ENCODE measurements at regions not wholly inside any gene's neighbourhood (a gene's known extent, or its start where the extent isn't known, plus 50 kb on each side); places are given as distances from the start of the nearest gene placed in this dataset.

DNA sequence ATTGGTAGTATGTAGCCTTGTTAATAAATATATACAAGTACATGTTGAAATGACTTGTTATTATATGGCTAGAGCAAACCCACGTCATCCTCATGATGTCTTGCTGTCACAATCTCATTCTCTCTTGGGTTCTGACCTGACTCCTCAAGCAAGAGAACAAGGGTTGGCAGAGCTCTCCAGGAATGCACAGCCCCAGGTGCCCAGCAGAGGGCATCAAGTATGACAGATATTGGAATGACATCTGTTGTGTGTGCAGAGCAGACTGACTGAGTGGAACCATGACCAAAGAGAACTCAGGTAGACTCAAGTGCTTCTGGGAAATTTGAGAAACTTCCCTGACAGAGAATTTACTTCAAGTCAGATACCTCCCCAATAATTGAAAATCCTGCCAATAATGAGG, 90.6 kb downstream of the PAX1 start:
- Histone ChIP-seq H3K27me3 (no peaks in the 10 kb centered on the region), H3K9me3 (no peaks in the 10 kb centered on the region)

DNA sequence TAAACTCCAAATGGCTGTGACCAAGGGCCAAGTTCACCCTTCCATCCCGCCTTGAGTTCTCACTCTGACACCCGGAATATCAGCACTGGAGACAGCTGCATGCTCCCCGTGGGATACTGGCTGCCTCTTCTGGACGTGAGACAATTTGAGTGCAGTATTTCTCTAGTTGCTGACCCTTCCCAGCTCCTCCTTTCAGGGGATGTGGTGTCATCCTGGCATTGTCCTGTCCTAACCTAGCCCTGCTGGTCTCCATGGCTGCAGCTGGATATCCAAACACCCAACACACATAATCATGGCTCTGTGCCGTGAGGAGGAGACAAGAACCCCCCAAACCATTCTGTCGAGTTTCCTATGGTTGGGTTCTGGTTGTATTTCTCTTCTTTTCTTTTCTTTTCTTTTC, 82.6 kb downstream of the PAX1 start:
- Histone ChIP-seq H3K9me3 (peaks cover 0 to 3% (median 0%) of the 10 kb centered on the region in 3 donors), H3K27me3 (peaks cover 11% of the 10 kb centered on the region), H3K4me3 (no peak overlapping the region), H3K27ac (no peak overlapping the region), H3K36me3 (no peaks in the 10 kb centered on the region), H3K4me1 (no peaks in the 10 kb centered on the region)
- WGBS, 2 donors (ENCODE audit: low coverage in 1 of 2): 55 to 67% methylated on average over 3 of the region's 6 CpGs
- TF ChIP-seq, protein P1, sequence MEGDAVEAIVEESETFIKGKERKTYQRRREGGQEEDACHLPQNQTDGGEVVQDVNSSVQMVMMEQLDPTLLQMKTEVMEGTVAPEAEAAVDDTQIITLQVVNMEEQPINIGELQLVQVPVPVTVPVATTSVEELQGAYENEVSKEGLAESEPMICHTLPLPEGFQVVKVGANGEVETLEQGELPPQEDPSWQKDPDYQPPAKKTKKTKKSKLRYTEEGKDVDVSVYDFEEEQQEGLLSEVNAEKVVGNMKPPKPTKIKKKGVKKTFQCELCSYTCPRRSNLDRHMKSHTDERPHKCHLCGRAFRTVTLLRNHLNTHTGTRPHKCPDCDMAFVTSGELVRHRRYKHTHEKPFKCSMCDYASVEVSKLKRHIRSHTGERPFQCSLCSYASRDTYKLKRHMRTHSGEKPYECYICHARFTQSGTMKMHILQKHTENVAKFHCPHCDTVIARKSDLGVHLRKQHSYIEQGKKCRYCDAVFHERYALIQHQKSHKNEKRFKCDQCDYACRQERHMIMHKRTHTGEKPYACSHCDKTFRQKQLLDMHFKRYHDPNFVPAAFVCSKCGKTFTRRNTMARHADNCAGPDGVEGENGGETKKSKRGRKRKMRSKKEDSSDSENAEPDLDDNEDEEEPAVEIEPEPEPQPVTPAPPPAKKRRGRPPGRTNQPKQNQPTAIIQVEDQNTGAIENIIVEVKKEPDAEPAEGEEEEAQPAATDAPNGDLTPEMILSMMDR (IDR thresholded peaks at IDR 0.05): no peak
- TF ChIP-seq EP300 (IDR thresholded peaks at IDR 0.05) (no peak), POLR2A (IDR thresholded peaks at IDR 0.05) (no peak), POLR2AphosphoS5 (IDR thresholded peaks at IDR 0.05) (no peak)
- ATAC-seq: no peak

More for the DNA sequence above, 90.6 kb downstream of the PAX1 start:
- Histone ChIP-seq H3K36me3 (no peaks in the 10 kb centered on the region), H3K27ac (no peak overlapping the region), H3K4me3 (no peak overlapping the region), H3K4me1 (no peaks in the 10 kb centered on the region)
- TF ChIP-seq EP300 (IDR thresholded peaks at IDR 0.05): no peak
- TF ChIP-seq POLR2A (IDR thresholded peaks at IDR 0.05): no peak
- TF ChIP-seq POLR2AphosphoS5 (IDR thresholded peaks at IDR 0.05): no peak
- TF ChIP-seq, protein P1 (IDR thresholded peaks at IDR 0.05): no peak
- no peak for ATAC-seq
- WGBS, 2 donors (ENCODE audit: low coverage in 1 of 2): 60 to 80% methylated on average over 1 of the region's 1 CpG

DNA sequence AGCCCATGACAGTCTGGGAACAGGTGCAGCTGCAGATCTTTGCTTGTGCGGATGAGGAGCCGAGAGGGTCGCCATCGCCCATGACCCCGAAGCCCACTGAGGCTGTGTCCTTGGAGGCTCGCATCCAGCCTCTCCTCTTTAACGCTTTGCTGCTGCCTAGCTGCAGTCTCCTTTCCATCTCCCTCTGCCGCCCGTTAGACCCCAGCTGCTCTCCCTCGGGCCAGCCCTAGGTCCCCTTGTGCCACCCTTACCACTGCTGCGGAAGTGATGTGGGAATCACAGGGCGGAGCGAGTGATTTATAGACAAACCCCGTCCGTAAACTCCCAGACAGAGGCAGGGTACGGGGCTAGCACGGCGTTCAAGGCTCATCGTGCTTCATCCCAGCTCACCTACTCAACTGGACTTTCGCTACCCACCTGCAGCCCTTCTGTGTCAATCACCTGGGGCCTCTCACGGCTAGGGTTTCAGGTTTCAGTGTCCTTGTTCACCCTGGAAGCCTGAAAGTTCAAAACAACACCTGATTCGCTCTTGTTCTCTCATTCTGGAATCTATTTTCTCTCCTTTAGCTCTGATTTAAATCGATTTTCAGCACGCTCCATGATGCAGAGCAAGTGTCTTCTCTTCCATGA, 76.1 kb downstream of the PAX1 start:
- 70 to 81% methylated on average over 9 to 11 of the region's 24 CpGs for WGBS, 2 donors (ENCODE audit: low coverage in 1 of 2)
- Histone ChIP-seq H3K36me3 (no peaks in the 10 kb centered on the region), H3K4me1 (no peaks in the 10 kb centered on the region), H3K27ac (no peak overlapping the region), H3K9me3 (peaks cover 0 to 15% (median 0%) of the 10 kb centered on the region in 3 donors), H3K4me3 (no peak overlapping the region), H3K27me3 (no peaks in the 10 kb centered on the region)
- ATAC-seq: no peak
- TF ChIP-seq, protein P1 (IDR thresholded peaks at IDR 0.05): no peak
- TF ChIP-seq POLR2AphosphoS5 (IDR thresholded peaks at IDR 0.05): no peak
- no peak for TF ChIP-seq EP300 (IDR thresholded peaks at IDR 0.05)
- no peak for TF ChIP-seq POLR2A (IDR thresholded peaks at IDR 0.05)

GRCh38 chr20:21780528-21780927, 75.1 kb downstream of the PAX1 start:
- Histone ChIP-seq H3K27me3 (no peaks in the 10 kb centered on the region), H3K4me1 (no peaks in the 10 kb centered on the region), H3K36me3 (no peaks in the 10 kb centered on the region), H3K4me3 (no peak overlapping the region), H3K9me3 (peaks cover 0 to 15% (median 0%) of the 10 kb centered on the region in 3 donors), H3K27ac (no peak overlapping the region)
- ATAC-seq: no peak
- TF ChIP-seq, protein P1 (IDR thresholded peaks at IDR 0.05): no peak
- TF ChIP-seq POLR2A (IDR thresholded peaks at IDR 0.05): no peak
- no peak for TF ChIP-seq POLR2AphosphoS5 (IDR thresholded peaks at IDR 0.05)
- 59 to 81% methylated on average over 3 to 4 of the region's 4 CpGs for WGBS, 2 donors (ENCODE audit: low coverage in 1 of 2)

Small RNAs in the stretch of these regions (small RNA-seq; reads per million reads assigned to genes)
- gene AL121912.1: 0 reads per million in 4 donors
